ENCODE measurements at regions not wholly inside any gene's neighbourhood (a gene's known extent, or its start where the extent isn't known, plus 50 kb on each side); places are given as distances from the start of the nearest gene placed in this dataset.

GRCh38 chr1:193542690-193543089 lies 356.3 kb upstream of the B3GALT2 start:
- Mint-ChIP-seq H3K4me3 (no peak overlapping the region), H3K27ac (peak overlapping the region in 1 of 3 experiments; percentile 1), H3K4me1 (peaks cover 21% of the 10 kb centered on the region), H3K9me3 (peaks cover 2% of the 10 kb centered on the region), H3K27me3 (ENCODE audit: low read depth) (no peaks in the 10 kb centered on the region), H3K36me3 (ENCODE audit: low read depth) (no peaks in the 10 kb centered on the region)
- no peak for TF ChIP-seq CTCF (IDR thresholded peaks at IDR 0.05; ENCODE audit: unreplicated experiment in 3 of 3)

GRCh38 chr1:193540511-193540910 lies 354.1 kb upstream of the B3GALT2 start:
- no peak overlapping the region for H3K4me3 Mint-ChIP-seq
- no peaks in the 10 kb centered on the region for H3K36me3 Mint-ChIP-seq (ENCODE audit: low read depth)
- H3K9me3 Mint-ChIP-seq = peaks cover 2% of the 10 kb centered on the region
- TF ChIP-seq CTCF (IDR thresholded peaks at IDR 0.05; ENCODE audit: unreplicated experiment in 3 of 3) = no peak
- H3K27me3 Mint-ChIP-seq (ENCODE audit: low read depth) = no peaks in the 10 kb centered on the region
- no peak overlapping the region for H3K27ac Mint-ChIP-seq
- peaks cover 24% of the 10 kb centered on the region for H3K4me1 Mint-ChIP-seq

GRCh38 chr1:193539731-193540459 lies 353.5 kb upstream of the B3GALT2 start:
- no peak overlapping the region for H3K27ac Mint-ChIP-seq
- no peaks in the 10 kb centered on the region for H3K36me3 Mint-ChIP-seq (ENCODE audit: low read depth)

GRCh38 chr1:193538680-193539079 lies 352.3 kb upstream of the B3GALT2 start:
- Mint-ChIP-seq H3K4me1 (peaks cover 21% of the 10 kb centered on the region), H3K9me3 (peaks cover 2% of the 10 kb centered on the region), H3K4me3 (no peak overlapping the region), H3K27me3 (ENCODE audit: low read depth) (no peaks in the 10 kb centered on the region), H3K36me3 (ENCODE audit: low read depth) (no peaks in the 10 kb centered on the region), H3K27ac (no peak overlapping the region)
- TF ChIP-seq CTCF (IDR thresholded peaks at IDR 0.05; ENCODE audit: unreplicated experiment in 3 of 3) = no peak

More at GRCh38 chr1:193539731-193540459, 353.5 kb upstream of the B3GALT2 start:
- Mint-ChIP-seq H3K27me3 (ENCODE audit: low read depth) (no peaks in the 10 kb centered on the region), H3K4me1 (peaks cover 24% of the 10 kb centered on the region), H3K4me3 (no peak overlapping the region), H3K9me3 (peaks cover 2% of the 10 kb centered on the region)
- TF ChIP-seq CTCF (IDR thresholded peaks at IDR 0.05; ENCODE audit: unreplicated experiment in 3 of 3) = no peak

GRCh38 chr1:193538003-193538354 lies 351.6 kb upstream of the B3GALT2 start:
- no peak for TF ChIP-seq CTCF (IDR thresholded peaks at IDR 0.05; ENCODE audit: unreplicated experiment in 3 of 3)
- H3K4me1 Mint-ChIP-seq = peaks cover 18% of the 10 kb centered on the region
- H3K27ac Mint-ChIP-seq = no peak overlapping the region
- no peaks in the 10 kb centered on the region for H3K27me3 Mint-ChIP-seq (ENCODE audit: low read depth)
- peaks cover 2% of the 10 kb centered on the region for H3K9me3 Mint-ChIP-seq
- H3K36me3 Mint-ChIP-seq (ENCODE audit: low read depth) = no peaks in the 10 kb centered on the region
- no peak overlapping the region for H3K4me3 Mint-ChIP-seq
